Ovary (tissue), 7 donors: ENCODE measurements at regions not wholly inside any gene's neighbourhood (a gene's known extent, or its start where the extent isn't known, plus 50 kb on each side); places are given as distances from the start of the nearest gene placed in this dataset.
"Not testable (repeated sequence)": the region's sequence is repeated elsewhere in the genome, so short reads cannot be mapped to it uniquely, and the experiment has no call there.

Source experiments
- DNase-seq, 5 donors: peaks; one replicate each; pipeline ENCODE4 v3.0.0-alpha.2; 2019 to 2020
- H3K27ac ChIP-seq, 2 donors: fragments of 200-600 bp; one replicate each; pipeline versions ENCODE4 v1.5.1 to v1.8.0; 2019 to 2022
- H3K27me3 ChIP-seq: fragments of 200-600 bp; one replicate; pipeline ENCODE4 v1.8.0; 2022
- H3K36me3 ChIP-seq: fragments of 200-600 bp; sonication (generic); one replicate; pipeline ENCODE4 v1.5.1; 2019
- H3K4me1 ChIP-seq: one replicate; pipeline ENCODE4 v1.8.1; 2013; ENCODE audit warnings: mild to moderate bottlenecking, moderate library complexity; ENCODE audit not compliant: insufficient read depth
- H3K4me3 ChIP-seq: fragments of 200-600 bp; sonication (generic); one replicate; pipeline ENCODE4 v1.5.1; 2017
- H3K9me3 ChIP-seq, 2 donors: fragments of 200-600 bp in 1 of 2; sonication (generic) in 1 of 2; one replicate each; pipeline versions ENCODE4 v1.5.1 to v1.8.1; 2013 to 2019; ENCODE audit warnings: mild to moderate bottlenecking in 1 of 2, moderate library complexity in 1 of 2
- EP300 ChIP-seq: sonication (generic); formaldehyde crosslinking; IDR thresholded peaks from one replicate; pipeline ENCODE4 v1.6.1; 2017; ENCODE audit warnings: antibody characterized with exemption
- POLR2A ChIP-seq: fragments of 450-650 bp; IDR thresholded peaks from one replicate; pipeline ENCODE4 v1.6.1; 2017; ENCODE audit warnings: antibody characterized with exemption, mild to moderate bottlenecking, moderate library complexity
- WGBS, 3 donors: extraction: QIAGEN DNeasy Blood & Tissue Kit in 1 of 3; methylation state at CpG; one replicate each; pipeline versions ENCODE4 v1.1.5 to v1.1.7; 2013 to 2017; 5-methylcytosine and 5-hydroxymethylcytosine counted together
- intact Hi-C, 4 donors: fragments of 100-400 bp; cut with DNase I; formaldehyde crosslinking; loops; one replicate each; pipeline versions ENCODE4 v1.11.0 to v1.15.1; 2022 to 2023
- TF ChIP-seq, protein P1 (sequence below), 3 donors: fragments of 450-650 bp in 2 of 3; fragments of 200-600 bp in 1 of 3; IDR thresholded peaks; one replicate each; pipeline versions ENCODE4 v1.5.1 to v1.8.0; 2016 to 2022; ENCODE audit warnings: antibody characterized with exemption in 3 of 3, mild to moderate bottlenecking in 1 of 3
- donor health status: DM: no; HTN: no; CAD: no; lungs with moderate emphysema.
- donor health status: DM: no; HTN: no; CAD: no.
- donor health status: Bipolar disorder and iron deficiency.
- donor health status: DM: no; HTN: no; CAD: no.
- donor health status: DM: yes; HTN: yes; CAD: no.

DNA sequence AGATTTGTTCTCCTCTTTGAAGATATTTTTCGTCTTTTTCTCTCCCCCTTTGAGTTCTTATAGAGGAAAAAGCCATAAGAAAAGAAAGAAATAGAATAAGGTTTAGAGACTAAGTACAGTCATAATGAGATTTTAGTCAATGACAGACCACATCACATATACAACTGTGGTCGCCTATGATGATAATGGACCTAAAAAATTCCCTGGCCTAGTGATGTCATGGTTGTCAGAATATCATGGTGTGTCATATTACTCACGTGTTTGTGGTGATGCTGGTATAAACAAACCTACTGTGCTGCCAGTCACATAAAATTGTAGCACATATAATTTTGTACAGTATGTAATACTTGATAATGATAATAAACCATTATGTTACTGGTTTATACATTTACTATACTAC lies 1096.1 kb downstream of the OLFM4 start:
- Histone ChIP-seq H3K4me3 (no peak overlapping the region), H3K36me3 (no peaks in the 10 kb centered on the region), H3K9me3 (no peaks in the 10 kb centered on the region), H3K27ac (no peak overlapping the region), H3K27me3 (no peaks in the 10 kb centered on the region), H3K4me1 (no peaks in the 10 kb centered on the region)
- WGBS, 3 donors, result 63 to 72% (median 69%) methylated on average over 3 of the region's 3 CpGs
- intact Hi-C loops, result no loop called here
- TF ChIP-seq, protein P1, sequence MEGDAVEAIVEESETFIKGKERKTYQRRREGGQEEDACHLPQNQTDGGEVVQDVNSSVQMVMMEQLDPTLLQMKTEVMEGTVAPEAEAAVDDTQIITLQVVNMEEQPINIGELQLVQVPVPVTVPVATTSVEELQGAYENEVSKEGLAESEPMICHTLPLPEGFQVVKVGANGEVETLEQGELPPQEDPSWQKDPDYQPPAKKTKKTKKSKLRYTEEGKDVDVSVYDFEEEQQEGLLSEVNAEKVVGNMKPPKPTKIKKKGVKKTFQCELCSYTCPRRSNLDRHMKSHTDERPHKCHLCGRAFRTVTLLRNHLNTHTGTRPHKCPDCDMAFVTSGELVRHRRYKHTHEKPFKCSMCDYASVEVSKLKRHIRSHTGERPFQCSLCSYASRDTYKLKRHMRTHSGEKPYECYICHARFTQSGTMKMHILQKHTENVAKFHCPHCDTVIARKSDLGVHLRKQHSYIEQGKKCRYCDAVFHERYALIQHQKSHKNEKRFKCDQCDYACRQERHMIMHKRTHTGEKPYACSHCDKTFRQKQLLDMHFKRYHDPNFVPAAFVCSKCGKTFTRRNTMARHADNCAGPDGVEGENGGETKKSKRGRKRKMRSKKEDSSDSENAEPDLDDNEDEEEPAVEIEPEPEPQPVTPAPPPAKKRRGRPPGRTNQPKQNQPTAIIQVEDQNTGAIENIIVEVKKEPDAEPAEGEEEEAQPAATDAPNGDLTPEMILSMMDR (IDR thresholded peaks at IDR 0.05), result no peak
- no peak for DNase-seq

DNA sequence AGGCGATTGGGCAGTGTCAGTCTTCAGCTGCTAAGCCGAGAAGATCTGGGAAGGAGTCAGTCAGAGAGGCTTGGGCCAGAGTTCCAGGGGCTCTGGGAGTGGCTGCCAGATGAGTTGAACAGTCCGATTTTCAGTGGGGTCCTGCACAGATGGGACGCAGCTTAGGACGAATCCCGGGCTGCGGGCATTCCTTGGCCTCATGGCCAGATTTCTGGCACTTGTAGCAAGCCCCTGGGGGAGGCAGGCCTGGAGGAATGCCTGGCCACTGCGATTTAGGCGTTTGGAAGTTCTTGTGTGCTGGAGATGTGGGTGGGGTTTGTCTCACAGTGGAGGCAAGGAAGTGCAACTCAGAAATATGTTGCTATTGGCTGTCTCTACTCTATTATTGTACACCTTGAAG lies 1102.3 kb downstream of the OLFM4 start:
- intact Hi-C loops, H3K9me3 ChIP-seq, DNase-seq, H3K4me3 ChIP-seq, H3K27me3 ChIP-seq, H3K27ac ChIP-seq, H3K4me1 ChIP-seq, H3K36me3 ChIP-seq: not testable (repeated sequence)
- 76 to 84% (median 78%) methylated on average over 9 of the region's 9 CpGs for WGBS, 3 donors

DNA sequence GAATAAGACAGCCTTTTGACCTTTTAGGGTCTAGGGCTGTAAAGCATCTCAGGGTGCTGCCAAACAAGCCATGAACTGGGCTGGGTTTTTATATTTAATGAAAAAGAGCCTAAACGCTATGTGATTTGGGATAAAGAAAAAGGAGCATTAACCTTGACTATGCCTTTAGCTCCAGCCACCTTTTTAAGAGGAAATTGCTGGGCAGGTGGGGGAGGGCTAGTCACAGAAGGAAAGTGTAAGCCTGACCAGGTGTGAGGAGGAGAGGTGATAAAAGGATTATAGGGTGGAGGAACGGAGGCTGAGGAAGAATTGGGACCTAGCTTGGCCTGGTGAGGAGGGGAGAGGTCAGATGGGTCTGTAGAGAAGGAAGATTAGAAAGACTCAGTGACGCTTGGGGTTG lies 1102.8 kb downstream of the OLFM4 start:
- not testable (repeated sequence) for H3K9me3 ChIP-seq
- 62 to 66% (median 63%) methylated on average over 3 of the region's 3 CpGs for WGBS, 3 donors

DNA sequence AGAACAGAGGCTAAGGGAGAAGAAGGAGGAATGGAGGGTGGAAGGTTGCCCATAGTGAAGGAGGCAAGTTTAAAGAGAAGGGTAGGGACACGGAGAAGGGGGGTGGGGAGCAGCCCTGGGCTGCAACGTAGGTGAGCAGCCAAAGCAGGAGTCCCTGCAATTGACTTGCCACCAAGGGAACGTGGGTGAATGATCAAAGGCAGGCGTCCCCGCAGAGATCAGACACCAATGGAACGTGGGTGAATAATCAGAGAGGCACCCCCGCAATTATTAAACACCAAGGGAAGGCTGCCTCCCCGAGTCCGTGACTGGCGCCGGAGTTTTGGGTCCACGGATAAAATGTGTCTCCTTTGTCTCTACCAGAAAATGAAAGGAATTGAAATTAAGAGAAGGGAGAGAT lies 1103.5 kb downstream of the OLFM4 start:
- H3K36me3 ChIP-seq, H3K4me3 ChIP-seq, H3K9me3 ChIP-seq, H3K4me1 ChIP-seq, intact Hi-C loops, DNase-seq, H3K27me3 ChIP-seq, H3K27ac ChIP-seq: not testable (repeated sequence)
- 88 to 90% (median 88%) methylated on average over 12 of the region's 12 CpGs for WGBS, 3 donors

More for the DNA sequence above, 1102.8 kb downstream of the OLFM4 start:
- H3K27ac ChIP-seq, H3K4me3 ChIP-seq, H3K27me3 ChIP-seq, H3K36me3 ChIP-seq, H3K4me1 ChIP-seq, DNase-seq, intact Hi-C loops: not testable (repeated sequence)

DNA sequence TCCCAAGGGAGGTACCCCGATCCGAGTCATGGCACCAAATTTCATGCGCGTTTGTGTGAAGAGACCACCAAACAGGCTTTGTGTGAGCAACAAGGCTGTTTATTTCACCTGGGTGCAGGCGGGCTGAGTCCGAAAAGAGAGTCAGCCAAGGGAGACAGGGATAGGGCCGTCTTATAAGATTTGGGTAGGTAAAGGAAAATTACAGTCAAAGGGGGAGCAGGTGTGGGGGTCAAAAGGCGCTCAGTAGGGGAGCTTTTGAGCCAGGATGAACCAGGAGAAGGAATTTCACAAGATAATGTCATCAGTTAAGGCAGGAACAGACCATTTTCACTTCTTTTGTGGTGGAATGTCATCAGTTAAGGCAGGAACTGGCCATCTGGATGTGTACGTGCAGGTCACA lies 1104.1 kb downstream of the OLFM4 start:
- H3K4me1 ChIP-seq, H3K27ac ChIP-seq, H3K4me3 ChIP-seq, H3K27me3 ChIP-seq, H3K9me3 ChIP-seq, DNase-seq, H3K36me3 ChIP-seq, intact Hi-C loops: not testable (repeated sequence)
- WGBS, 3 donors, result 79 to 87% (median 83%) methylated on average over 9 of the region's 9 CpGs

DNA sequence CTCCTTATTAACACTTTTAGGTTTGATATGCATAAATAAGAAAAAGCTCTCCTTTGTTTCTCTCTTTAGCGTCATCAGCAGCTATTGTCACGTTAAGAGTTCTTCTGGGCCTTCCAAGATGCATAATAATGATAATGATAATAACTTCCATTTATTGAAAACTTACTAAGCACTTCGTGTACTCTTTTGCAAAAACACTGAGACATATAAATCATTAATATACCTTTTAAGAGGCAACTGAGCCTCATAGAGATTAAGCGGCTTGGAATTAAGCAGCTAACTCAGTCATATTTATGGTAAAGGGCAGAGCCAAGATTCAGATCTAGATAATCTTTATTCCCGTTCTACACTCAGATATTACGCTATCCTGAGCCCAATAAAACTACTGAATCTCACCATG lies 1105.1 kb downstream of the OLFM4 start:
- Histone ChIP-seq H3K9me3 (no peaks in the 10 kb centered on the region), H3K36me3 (no peaks in the 10 kb centered on the region), H3K4me3 (no peak overlapping the region), H3K27me3 (no peaks in the 10 kb centered on the region), H3K27ac (no peak overlapping the region), H3K4me1 (no peaks in the 10 kb centered on the region)
- whole genome bisulfite sequencing, 3 donors, result 67 to 73% (median 67%) methylated on average over 6 of the region's 6 CpGs
- no peak for TF ChIP-seq EP300
- no peak for TF ChIP-seq POLR2A
- TF ChIP-seq, protein P1 (IDR thresholded peaks at IDR 0.05), result no peak
- intact Hi-C loops, result no loop called here
- DNase-seq, result no peak

DNA sequence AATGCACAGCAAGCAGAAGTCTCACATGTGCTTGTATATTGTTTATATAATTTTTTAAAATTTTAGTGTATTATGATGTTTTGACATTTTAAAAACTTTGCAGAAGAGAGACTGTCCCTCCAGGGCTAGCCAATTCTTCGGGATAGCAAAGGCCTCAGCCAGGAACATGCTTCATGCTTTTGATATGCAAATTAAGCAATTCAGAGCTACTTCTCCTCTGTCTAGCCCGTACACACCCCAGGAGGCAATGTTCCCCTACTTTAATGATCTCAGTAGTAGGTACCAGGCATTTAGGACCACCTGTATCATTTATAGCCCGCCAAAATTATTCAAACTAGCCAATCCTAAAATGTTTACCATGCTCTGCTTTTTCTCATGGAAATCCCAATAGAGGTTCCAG lies 1116.2 kb downstream of the OLFM4 start:
- intact Hi-C loops, result no loop called here
- WGBS, 3 donors, result 65 to 72% (median 67%) methylated on average over 3 of the region's 3 CpGs
- H3K4me3 ChIP-seq, result no peak overlapping the region

More for the DNA sequence above, 1116.2 kb downstream of the OLFM4 start:
- Histone ChIP-seq H3K9me3 (no peaks in the 10 kb centered on the region), H3K4me1 (no peaks in the 10 kb centered on the region), H3K27me3 (no peaks in the 10 kb centered on the region), H3K27ac (no peak overlapping the region), H3K36me3 (no peaks in the 10 kb centered on the region)
- DNase-seq, result no peak
- TF ChIP-seq, protein P1 (IDR thresholded peaks at IDR 0.05), result no peak
- no peak for TF ChIP-seq EP300
- no peak for TF ChIP-seq POLR2A
